ENCODE measurements at regions not wholly inside any gene's neighbourhood (a gene's known extent, or its start where the extent isn't known, plus 50 kb on each side); places are given as distances from the start of the nearest gene placed in this dataset.

- TF ChIP-seq POLR2AphosphoS5 (IDR thresholded peaks at IDR 0.05) (no peak), CTCF (IDR thresholded peaks at IDR 0.05) (no peak)
These were observed 594.6 kb downstream of the COL12A1 start for GRCh38 chr6:74611220-74611619.

Data from transverse colon (tissue), 4 donors.